ENCODE measurements at regions not wholly inside any gene's neighbourhood (a gene's known extent, or its start where the extent isn't known, plus 50 kb on each side); places are given as distances from the start of the nearest gene placed in this dataset.

DNA sequence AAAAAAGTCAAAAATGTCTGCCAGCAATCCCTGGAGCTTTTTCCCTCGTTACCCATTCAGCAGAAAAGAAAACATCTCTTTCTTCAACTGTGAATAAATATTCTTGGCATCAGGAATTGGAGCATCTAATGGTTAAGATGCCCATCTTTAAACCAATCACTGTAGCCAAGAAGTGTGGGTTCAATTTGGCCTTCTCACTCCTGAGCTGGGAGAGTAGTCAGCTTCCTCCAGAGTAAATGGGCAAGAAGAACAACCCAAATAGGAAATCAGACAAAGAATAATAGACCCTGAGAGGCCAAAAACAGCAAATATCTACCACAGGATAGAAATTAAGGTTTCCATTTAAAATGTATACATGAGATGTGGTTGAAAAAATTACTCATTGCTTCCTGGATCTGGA lies 508.0 kb upstream of the MDFIC2 start:
- no peaks in the 10 kb centered on the region for H3K9me2 ChIP-seq (ENCODE audit: insufficient read depth, low read length)
- no peak overlapping the region for H3K4me3 ChIP-seq (ENCODE audit: low read length)
- no peaks in the 10 kb centered on the region for H3K27me3 ChIP-seq (ENCODE audit: insufficient read depth, low read depth, low read length)
- no peak overlapping the region for H2AFZ ChIP-seq (ENCODE audit: low read depth, low read length)
- no peak overlapping the region for H3K4me2 ChIP-seq (ENCODE audit: low read length)
- H3K36me3 ChIP-seq (ENCODE audit: insufficient read depth, low read length) = no peaks in the 10 kb centered on the region
- H3K9me3 ChIP-seq (ENCODE audit: low read length) = no peaks in the 10 kb centered on the region
- TF ChIP-seq TAF1 (IDR thresholded peaks at IDR 0.05; ENCODE audit: low read depth) (no peak), EZH2 (IDR thresholded peaks at IDR 0.05; ENCODE audit: borderline replicate concordance, insufficient read depth, low read length, poor library complexity, severe bottlenecking) (no peak), RAD21 (conservative IDR thresholded peaks at IDR 0.05) (no peak)
- TF ChIP-seq, protein P1, sequence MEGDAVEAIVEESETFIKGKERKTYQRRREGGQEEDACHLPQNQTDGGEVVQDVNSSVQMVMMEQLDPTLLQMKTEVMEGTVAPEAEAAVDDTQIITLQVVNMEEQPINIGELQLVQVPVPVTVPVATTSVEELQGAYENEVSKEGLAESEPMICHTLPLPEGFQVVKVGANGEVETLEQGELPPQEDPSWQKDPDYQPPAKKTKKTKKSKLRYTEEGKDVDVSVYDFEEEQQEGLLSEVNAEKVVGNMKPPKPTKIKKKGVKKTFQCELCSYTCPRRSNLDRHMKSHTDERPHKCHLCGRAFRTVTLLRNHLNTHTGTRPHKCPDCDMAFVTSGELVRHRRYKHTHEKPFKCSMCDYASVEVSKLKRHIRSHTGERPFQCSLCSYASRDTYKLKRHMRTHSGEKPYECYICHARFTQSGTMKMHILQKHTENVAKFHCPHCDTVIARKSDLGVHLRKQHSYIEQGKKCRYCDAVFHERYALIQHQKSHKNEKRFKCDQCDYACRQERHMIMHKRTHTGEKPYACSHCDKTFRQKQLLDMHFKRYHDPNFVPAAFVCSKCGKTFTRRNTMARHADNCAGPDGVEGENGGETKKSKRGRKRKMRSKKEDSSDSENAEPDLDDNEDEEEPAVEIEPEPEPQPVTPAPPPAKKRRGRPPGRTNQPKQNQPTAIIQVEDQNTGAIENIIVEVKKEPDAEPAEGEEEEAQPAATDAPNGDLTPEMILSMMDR (IDR thresholded peaks at IDR 0.05; ENCODE audit: poor library complexity, severe bottlenecking) = no peak
- H4K20me1 ChIP-seq (ENCODE audit: insufficient read depth) = no peaks in the 10 kb centered on the region
- no peak overlapping the region for H3K27ac ChIP-seq (ENCODE audit: low read length)
- H3K9ac ChIP-seq (ENCODE audit: low read length) = no peak overlapping the region
- H3F3A ChIP-seq (ENCODE audit: insufficient read depth, low read length, poor library complexity, severe bottlenecking) = no peaks in the 10 kb centered on the region
- H3K79me2 ChIP-seq (replicated peaks; ENCODE audit: insufficient read depth, low read length) = no peaks in the 10 kb centered on the region

DNA sequence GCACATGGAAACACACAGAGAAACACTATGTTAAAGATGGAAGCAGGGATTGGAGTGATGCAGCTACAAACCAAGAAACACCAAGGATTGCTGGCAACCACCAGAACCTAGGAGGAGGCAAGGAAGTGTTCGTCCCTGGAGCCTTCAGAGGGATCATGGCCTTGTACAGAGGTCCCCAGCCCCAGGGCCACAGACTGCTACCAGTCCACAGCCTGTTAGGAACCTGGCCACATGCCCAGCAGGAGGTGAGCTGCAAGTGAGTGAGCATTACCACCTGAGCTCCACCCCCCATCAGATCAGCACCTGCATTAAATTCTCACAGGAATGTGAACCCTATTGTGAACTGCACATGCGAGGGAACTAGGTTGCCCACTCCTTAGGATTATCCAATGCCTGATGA lies 505.7 kb upstream of the MDFIC2 start:
- no peak overlapping the region for H3K9ac ChIP-seq (ENCODE audit: low read length)
- no peak overlapping the region for H3K4me3 ChIP-seq (ENCODE audit: low read length)
- no peaks in the 10 kb centered on the region for H3F3A ChIP-seq (ENCODE audit: insufficient read depth, low read length, poor library complexity, severe bottlenecking)
- no peak overlapping the region for H3K4me2 ChIP-seq (ENCODE audit: low read length)
- no peaks in the 10 kb centered on the region for H4K20me1 ChIP-seq (ENCODE audit: insufficient read depth)
- no peaks in the 10 kb centered on the region for H3K27me3 ChIP-seq (ENCODE audit: insufficient read depth, low read depth, low read length)
- no peaks in the 10 kb centered on the region for H3K9me3 ChIP-seq (ENCODE audit: low read length)
- no peaks in the 10 kb centered on the region for H3K9me2 ChIP-seq (ENCODE audit: insufficient read depth, low read length)
- no peaks in the 10 kb centered on the region for H3K36me3 ChIP-seq (ENCODE audit: insufficient read depth, low read length)
- H3K79me2 ChIP-seq (replicated peaks; ENCODE audit: insufficient read depth, low read length) = no peaks in the 10 kb centered on the region
- H2AFZ ChIP-seq (ENCODE audit: low read depth, low read length) = no peak overlapping the region
- no peak overlapping the region for H3K27ac ChIP-seq (ENCODE audit: low read length)
- no peak for TF ChIP-seq SMC3 (conservative IDR thresholded peaks at IDR 0.05; ENCODE audit: poor library complexity)
- no peak for TF ChIP-seq MXI1 (conservative IDR thresholded peaks at IDR 0.05; ENCODE audit: poor library complexity, severe bottlenecking)
- TF ChIP-seq EZH2 (IDR thresholded peaks at IDR 0.05; ENCODE audit: borderline replicate concordance, insufficient read depth, low read length, poor library complexity, severe bottlenecking) = no peak
- TF ChIP-seq, protein P2, sequence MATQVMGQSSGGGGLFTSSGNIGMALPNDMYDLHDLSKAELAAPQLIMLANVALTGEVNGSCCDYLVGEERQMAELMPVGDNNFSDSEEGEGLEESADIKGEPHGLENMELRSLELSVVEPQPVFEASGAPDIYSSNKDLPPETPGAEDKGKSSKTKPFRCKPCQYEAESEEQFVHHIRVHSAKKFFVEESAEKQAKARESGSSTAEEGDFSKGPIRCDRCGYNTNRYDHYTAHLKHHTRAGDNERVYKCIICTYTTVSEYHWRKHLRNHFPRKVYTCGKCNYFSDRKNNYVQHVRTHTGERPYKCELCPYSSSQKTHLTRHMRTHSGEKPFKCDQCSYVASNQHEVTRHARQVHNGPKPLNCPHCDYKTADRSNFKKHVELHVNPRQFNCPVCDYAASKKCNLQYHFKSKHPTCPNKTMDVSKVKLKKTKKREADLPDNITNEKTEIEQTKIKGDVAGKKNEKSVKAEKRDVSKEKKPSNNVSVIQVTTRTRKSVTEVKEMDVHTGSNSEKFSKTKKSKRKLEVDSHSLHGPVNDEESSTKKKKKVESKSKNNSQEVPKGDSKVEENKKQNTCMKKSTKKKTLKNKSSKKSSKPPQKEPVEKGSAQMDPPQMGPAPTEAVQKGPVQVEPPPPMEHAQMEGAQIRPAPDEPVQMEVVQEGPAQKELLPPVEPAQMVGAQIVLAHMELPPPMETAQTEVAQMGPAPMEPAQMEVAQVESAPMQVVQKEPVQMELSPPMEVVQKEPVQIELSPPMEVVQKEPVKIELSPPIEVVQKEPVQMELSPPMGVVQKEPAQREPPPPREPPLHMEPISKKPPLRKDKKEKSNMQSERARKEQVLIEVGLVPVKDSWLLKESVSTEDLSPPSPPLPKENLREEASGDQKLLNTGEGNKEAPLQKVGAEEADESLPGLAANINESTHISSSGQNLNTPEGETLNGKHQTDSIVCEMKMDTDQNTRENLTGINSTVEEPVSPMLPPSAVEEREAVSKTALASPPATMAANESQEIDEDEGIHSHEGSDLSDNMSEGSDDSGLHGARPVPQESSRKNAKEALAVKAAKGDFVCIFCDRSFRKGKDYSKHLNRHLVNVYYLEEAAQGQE (IDR thresholded peaks at IDR 0.05; ENCODE audit: borderline replicate concordance) = no peak
- TF ChIP-seq RAD21 (conservative IDR thresholded peaks at IDR 0.05) = no peak
- no peak for TF ChIP-seq EP300 (conservative IDR thresholded peaks at IDR 0.05; ENCODE audit: poor library complexity, severe bottlenecking)
- TF ChIP-seq, protein P1 (IDR thresholded peaks at IDR 0.05; ENCODE audit: poor library complexity, severe bottlenecking) = no peak
- TF ChIP-seq TAF1 (IDR thresholded peaks at IDR 0.05; ENCODE audit: low read depth) = no peak
- no peak for TF ChIP-seq POLR2AphosphoS5 (IDR thresholded peaks at IDR 0.05)

Measured in neural cell (in vitro differentiated cells).